ENCODE measurements at regions not wholly inside any gene's neighbourhood (a gene's known extent, or its start where the extent isn't known, plus 50 kb on each side); places are given as distances from the start of the nearest gene placed in this dataset.

GRCh38 chr6:19039287-19039686, 652.1 kb downstream of the RNF144B start:
- Histone ChIP-seq H3F3A (ENCODE audit: low read length, unreplicated experiment) (no peaks in the 10 kb centered on the region), H3K9me3 (ENCODE audit: low read length) (no peaks in the 10 kb centered on the region), H2AFZ (ENCODE audit: low read length) (no peak overlapping the region), H3K4me3 (ENCODE audit: low read length) (no peak overlapping the region), H3K4me1 (ENCODE audit: insufficient read depth, low read length) (no peaks in the 10 kb centered on the region), H3K4me2 (ENCODE audit: low read length) (no peak overlapping the region), H3K36me3 (ENCODE audit: low read depth, low read length) (no peaks in the 10 kb centered on the region), H3K9me2 (replicated peaks; ENCODE audit: low read length) (no peaks in the 10 kb centered on the region), H3K79me2 (ENCODE audit: low read length) (no peaks in the 10 kb centered on the region), H4K20me1 (ENCODE audit: low read length) (no peaks in the 10 kb centered on the region), H3K27me3 (ENCODE audit: low read length) (no peaks in the 10 kb centered on the region), H3K27ac (ENCODE audit: low read length) (no peak overlapping the region), H3K9ac (ENCODE audit: low read length) (no peak overlapping the region)
- no peak for TF ChIP-seq EZH2 (IDR thresholded peaks at IDR 0.05; ENCODE audit: low read length, unreplicated experiment)
- no peak for TF ChIP-seq CTCF (conservative IDR thresholded peaks at IDR 0.05; ENCODE audit: low read depth, low read length)
- no peak for TF ChIP-seq EZH2phosphoT487 (IDR thresholded peaks at IDR 0.05; ENCODE audit: borderline replicate concordance, low read length)
- DNase-seq (no peak), ATAC-seq (no peak)
- BruUV-seq (replicated peaks): no TSS peak
- intact Hi-C loops (cut with micrococcal nuclease): no loop called here
- ChIA-PET POLR2A (ENCODE audit: unreplicated experiment) (no interaction called here), CTCF (no interaction called here)

DNA sequence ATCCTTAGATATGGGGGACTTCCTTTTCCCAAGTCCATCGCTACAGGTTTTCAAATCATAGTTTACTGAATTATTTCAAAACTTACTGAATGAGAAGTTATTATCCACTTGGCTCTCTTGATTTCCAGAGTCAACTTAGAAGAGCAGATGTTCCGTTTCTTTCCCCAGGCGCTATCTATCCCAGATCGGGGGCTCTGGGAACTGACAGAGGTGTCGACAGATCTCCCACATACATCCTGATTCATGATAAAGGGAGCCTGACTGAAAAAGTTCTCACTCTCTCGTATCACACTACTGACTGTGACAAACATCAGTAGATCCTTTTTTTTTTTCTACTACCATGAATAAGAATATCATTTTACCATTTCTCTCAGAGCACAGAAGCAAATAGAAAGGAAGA, 654.8 kb downstream of the RNF144B start:
- no TSS peak for BruUV-seq (replicated peaks)
- Histone ChIP-seq H3K9ac (ENCODE audit: low read length) (no peak overlapping the region), H3K9me3 (ENCODE audit: low read length) (no peaks in the 10 kb centered on the region), H3K79me2 (ENCODE audit: low read length) (no peaks in the 10 kb centered on the region), H3F3A (ENCODE audit: low read length, unreplicated experiment) (no peaks in the 10 kb centered on the region), H3K4me3 (ENCODE audit: low read length) (no peak overlapping the region), H2AFZ (ENCODE audit: low read length) (no peak overlapping the region), H4K20me1 (ENCODE audit: low read length) (no peaks in the 10 kb centered on the region), H3K4me2 (ENCODE audit: low read length) (no peak overlapping the region), H3K27ac (ENCODE audit: low read length) (no peak overlapping the region), H3K27me3 (ENCODE audit: low read length) (no peaks in the 10 kb centered on the region), H3K9me2 (replicated peaks; ENCODE audit: low read length) (no peaks in the 10 kb centered on the region), H3K36me3 (ENCODE audit: low read depth, low read length) (no peaks in the 10 kb centered on the region), H3K4me1 (ENCODE audit: insufficient read depth, low read length) (no peaks in the 10 kb centered on the region)
- no peak for TF ChIP-seq CTCF (conservative IDR thresholded peaks at IDR 0.05; ENCODE audit: low read depth, low read length)
- no peak for TF ChIP-seq EZH2 (IDR thresholded peaks at IDR 0.05; ENCODE audit: low read length, unreplicated experiment)
- TF ChIP-seq EZH2phosphoT487 (IDR thresholded peaks at IDR 0.05; ENCODE audit: borderline replicate concordance, low read length): no peak
- intact Hi-C loops (cut with micrococcal nuclease): no loop called here
- CTCF ChIA-PET: no interaction called here
- ATAC-seq (no peak), DNase-seq (no peak)
- POLR2A ChIA-PET (ENCODE audit: unreplicated experiment): no interaction called here

DNA sequence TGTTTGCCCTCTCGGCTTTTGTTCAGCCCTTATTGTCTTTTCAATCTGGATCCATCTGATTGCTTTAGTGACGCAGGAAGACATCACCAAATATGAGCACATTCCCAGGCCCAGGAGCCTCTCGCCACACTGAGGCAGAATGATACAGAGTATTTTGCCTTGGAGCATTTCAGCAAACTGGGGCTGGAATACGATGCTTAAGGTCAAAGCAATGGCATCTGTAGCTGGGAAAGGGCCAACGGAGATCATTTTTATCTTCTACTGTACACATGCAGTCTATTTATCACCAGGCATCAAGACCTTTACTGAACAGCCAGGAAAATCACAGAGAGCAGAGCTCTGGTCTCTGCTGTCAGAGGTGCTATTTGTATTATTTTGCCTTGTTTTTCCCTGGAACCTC, 655.3 kb downstream of the RNF144B start:
- POLR2A ChIA-PET (ENCODE audit: unreplicated experiment): no interaction called here
- Histone ChIP-seq H3K27me3 (ENCODE audit: low read length) (no peaks in the 10 kb centered on the region), H3K79me2 (ENCODE audit: low read length) (no peaks in the 10 kb centered on the region), H3K4me3 (ENCODE audit: low read length) (no peak overlapping the region), H3K9ac (ENCODE audit: low read length) (no peak overlapping the region), H3K36me3 (ENCODE audit: low read depth, low read length) (no peaks in the 10 kb centered on the region), H3F3A (ENCODE audit: low read length, unreplicated experiment) (no peaks in the 10 kb centered on the region), H3K9me3 (ENCODE audit: low read length) (no peaks in the 10 kb centered on the region), H2AFZ (ENCODE audit: low read length) (no peak overlapping the region), H3K4me2 (ENCODE audit: low read length) (no peak overlapping the region), H4K20me1 (ENCODE audit: low read length) (no peaks in the 10 kb centered on the region), H3K9me2 (replicated peaks; ENCODE audit: low read length) (no peaks in the 10 kb centered on the region), H3K4me1 (ENCODE audit: insufficient read depth, low read length) (no peaks in the 10 kb centered on the region), H3K27ac (ENCODE audit: low read length) (no peak overlapping the region)
- TF ChIP-seq EZH2 (IDR thresholded peaks at IDR 0.05; ENCODE audit: low read length, unreplicated experiment) (no peak), EZH2phosphoT487 (IDR thresholded peaks at IDR 0.05; ENCODE audit: borderline replicate concordance, low read length) (no peak), CTCF (conservative IDR thresholded peaks at IDR 0.05; ENCODE audit: low read depth, low read length) (no peak)
- BruUV-seq (replicated peaks): no TSS peak
- CTCF ChIA-PET: no interaction called here
- ATAC-seq (no peak), DNase-seq (no peak)
- intact Hi-C loops (cut with micrococcal nuclease): no loop called here

Measured in PC-3 (cell line).